ENCODE measurements at regions not wholly inside any gene's neighbourhood (a gene's known extent, or its start where the extent isn't known, plus 50 kb on each side); places are given as distances from the start of the nearest gene placed in this dataset.

GRCh38 chr3:24846286-24846860 lies 351.7 kb upstream of the THRB start:
- Mint-ChIP-seq H3K4me1 (ENCODE audit: low read depth) (no peaks in the 10 kb centered on the region), H3K4me3 (no peak overlapping the region), H3K27me3 (no peaks in the 10 kb centered on the region), H3K27ac (no peak overlapping the region), H3K36me3 (ENCODE audit: low read depth) (no peaks in the 10 kb centered on the region), H3K9me3 (peaks cover 2% of the 10 kb centered on the region)
- ATAC-seq (no peak), DNase-seq (no peak)
- POLR2A ChIA-PET, result no interaction called here
- CTCF ChIA-PET, result no interaction called here
- no peak for TF ChIP-seq CTCF (IDR thresholded peaks at IDR 0.05)
- intact Hi-C loops (cut with micrococcal nuclease), result no loop called here

GRCh38 chr3:24850245-24850644 lies 355.6 kb upstream of the THRB start:
- intact Hi-C loops (cut with micrococcal nuclease), result no loop called here
- DNase-seq, result no peak
- peaks cover 2% of the 10 kb centered on the region for H3K9me3 Mint-ChIP-seq
- ChIA-PET POLR2A (no interaction called here), CTCF (no interaction called here)
- ATAC-seq, result no peak
- H3K4me1 Mint-ChIP-seq (ENCODE audit: low read depth), result no peaks in the 10 kb centered on the region
- TF ChIP-seq CTCF (IDR thresholded peaks at IDR 0.05), result no peak
- no peak overlapping the region for H3K4me3 Mint-ChIP-seq
- H3K27me3 Mint-ChIP-seq, result no peaks in the 10 kb centered on the region
- H3K27ac Mint-ChIP-seq, result no peak overlapping the region
- no peaks in the 10 kb centered on the region for H3K36me3 Mint-ChIP-seq (ENCODE audit: low read depth)

- no peak overlapping the region for H3K4me3 Mint-ChIP-seq
- POLR2A ChIA-PET, result no interaction called here
- ATAC-seq, result no peak
- intact Hi-C loops (cut with micrococcal nuclease), result no loop called here
- CTCF ChIA-PET, result no interaction called here
- DNase-seq, result no peak
- peaks cover 2% of the 10 kb centered on the region for H3K9me3 Mint-ChIP-seq
- no peaks in the 10 kb centered on the region for H3K4me1 Mint-ChIP-seq (ENCODE audit: low read depth)
- H3K27ac Mint-ChIP-seq, result no peak overlapping the region
- no peak for TF ChIP-seq CTCF (IDR thresholded peaks at IDR 0.05)
- H3K36me3 Mint-ChIP-seq (ENCODE audit: low read depth), result no peaks in the 10 kb centered on the region
- no peaks in the 10 kb centered on the region for H3K27me3 Mint-ChIP-seq
Observed at GRCh38 chr3:24853685-24854490, 359.2 kb upstream of the THRB start.

GRCh38 chr3:24854748-24855147 lies 360.1 kb upstream of the THRB start:
- intact Hi-C loops (cut with micrococcal nuclease), result no loop called here
- CTCF ChIA-PET, result no interaction called here
- DNase-seq (no peak), ATAC-seq (no peak)
- TF ChIP-seq CTCF (IDR thresholded peaks at IDR 0.05), result no peak
- no peaks in the 10 kb centered on the region for H3K4me1 Mint-ChIP-seq (ENCODE audit: low read depth)
- H3K27me3 Mint-ChIP-seq, result no peaks in the 10 kb centered on the region
- H3K27ac Mint-ChIP-seq, result no peak overlapping the region
- H3K9me3 Mint-ChIP-seq, result peaks cover 2% of the 10 kb centered on the region
- H3K36me3 Mint-ChIP-seq (ENCODE audit: low read depth), result no peaks in the 10 kb centered on the region
- no peak overlapping the region for H3K4me3 Mint-ChIP-seq
- POLR2A ChIA-PET, result no interaction called here

GRCh38 chr3:24857945-24858344 lies 363.3 kb upstream of the THRB start:
- DNase-seq (no peak), ATAC-seq (no peak)
- Mint-ChIP-seq H3K4me1 (ENCODE audit: low read depth) (no peaks in the 10 kb centered on the region), H3K4me3 (no peak overlapping the region), H3K27me3 (no peaks in the 10 kb centered on the region), H3K9me3 (peaks cover 2% of the 10 kb centered on the region), H3K36me3 (ENCODE audit: low read depth) (no peaks in the 10 kb centered on the region), H3K27ac (no peak overlapping the region)
- CTCF ChIA-PET, result interaction anchor here (0.7 kb wide), 1 partner anchor 578 kb away, joined by 3 read pairs; no protein-coding TSS in a partner anchor
- intact Hi-C loops (cut with micrococcal nuclease), result no loop called here
- TF ChIP-seq CTCF (IDR thresholded peaks at IDR 0.05), result no peak
- POLR2A ChIA-PET, result no interaction called here

Measured in activated CD8-positive, alpha-beta T cell treated with anti-CD3 and anti-CD28 coated beads for 36 hours (primary cell).